ENCODE measurements at regions not wholly inside any gene's neighbourhood (a gene's known extent, or its start where the extent isn't known, plus 50 kb on each side); places are given as distances from the start of the nearest gene placed in this dataset.

DNA sequence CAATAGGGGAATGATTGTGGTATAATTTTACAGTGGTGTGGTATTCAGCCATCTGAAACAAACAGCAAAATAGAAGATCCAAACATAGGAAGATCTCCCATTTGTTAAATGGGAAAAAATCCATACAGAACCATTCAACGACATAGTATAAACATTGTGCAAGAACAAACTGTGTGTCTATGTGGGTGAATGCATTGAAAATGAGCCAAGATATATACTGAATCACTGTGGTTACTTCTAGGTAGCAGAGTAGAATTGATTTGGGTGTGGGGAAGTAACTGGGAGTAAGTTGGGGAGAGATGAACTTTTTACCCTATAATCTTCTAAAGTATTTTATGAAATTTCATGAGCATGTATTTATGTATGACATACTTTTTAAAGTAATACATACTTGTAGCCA is 123.1 kb upstream of the UMPS start:
- POLR2A ChIA-PET, result no interaction called here
- H3K9me3 ChIP-seq (ENCODE audit: low read length), result no peaks in the 10 kb centered on the region
- no peak for TF ChIP-seq EZH2phosphoT487 (IDR thresholded peaks at IDR 0.05; ENCODE audit: borderline replicate concordance, low read depth, low read length)
- H2AFZ ChIP-seq (ENCODE audit: low read length), result no peak overlapping the region
- DNase-seq (ENCODE audit: low spot score), result no peak
- H3K36me3 ChIP-seq (ENCODE audit: insufficient read depth, low read length), result no peaks in the 10 kb centered on the region
- H3K79me2 ChIP-seq (ENCODE audit: insufficient read depth, low read depth, low read length), result no peaks in the 10 kb centered on the region
- H3K4me1 ChIP-seq (ENCODE audit: insufficient read depth, low read length, poor library complexity, severe bottlenecking), result no peaks in the 10 kb centered on the region
- CTCF ChIA-PET (ENCODE audit: unreplicated experiment), result no interaction called here
- no peaks in the 10 kb centered on the region for H4K20me1 ChIP-seq (ENCODE audit: insufficient read depth, low read length)
- intact Hi-C loops (cut with micrococcal nuclease; ENCODE audit: unreplicated experiment), result no loop called here
- H3K4me3 ChIP-seq (ENCODE audit: low read depth, low read length, poor library complexity, severe bottlenecking), result no peak overlapping the region
- no peak overlapping the region for H3K4me2 ChIP-seq (ENCODE audit: low read length)
- no TSS peak for BruUV-seq (replicated peaks)
- no peak overlapping the region for H3K27ac ChIP-seq (ENCODE audit: low read depth, low read length, poor library complexity, severe bottlenecking)
- H3K9me2 ChIP-seq (ENCODE audit: insufficient read depth, low read length), result no peaks in the 10 kb centered on the region

DNA sequence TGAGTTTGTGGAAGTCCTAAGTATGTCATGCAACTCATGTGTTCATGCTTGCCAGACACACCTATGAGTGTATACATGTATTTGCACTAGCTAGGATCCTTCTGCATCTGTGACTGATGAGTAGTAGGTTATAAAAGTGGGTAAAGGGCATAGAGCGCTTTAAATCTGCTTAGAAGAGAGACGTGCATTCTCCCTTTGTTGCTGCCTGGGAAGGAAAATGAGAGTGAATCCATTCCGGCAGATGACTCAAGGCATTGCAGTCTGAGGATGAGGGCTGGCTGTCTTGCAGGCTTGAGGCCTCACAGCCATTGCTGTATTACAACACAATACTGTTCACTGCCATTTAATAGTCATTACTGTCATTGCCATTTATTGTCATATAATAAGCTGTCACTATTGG is 120.8 kb upstream of the UMPS start:
- ChIA-PET POLR2A (interaction anchor here (0.7 kb wide), 1 partner anchor 310 kb away, joined by 5 read pairs; no protein-coding TSS in a partner anchor), CTCF (ENCODE audit: unreplicated experiment) (no interaction called here)
- intact Hi-C loops (cut with micrococcal nuclease; ENCODE audit: unreplicated experiment), result no loop called here
- Histone ChIP-seq H3K36me3 (ENCODE audit: insufficient read depth, low read length) (no peaks in the 10 kb centered on the region), H3K79me2 (ENCODE audit: insufficient read depth, low read depth, low read length) (no peaks in the 10 kb centered on the region), H3K4me2 (ENCODE audit: low read length) (no peak overlapping the region), H4K20me1 (ENCODE audit: insufficient read depth, low read length) (no peaks in the 10 kb centered on the region), H3K9me2 (ENCODE audit: insufficient read depth, low read length) (no peaks in the 10 kb centered on the region), H3K27ac (ENCODE audit: low read depth, low read length, poor library complexity, severe bottlenecking) (no peak overlapping the region), H3K4me1 (ENCODE audit: insufficient read depth, low read length, poor library complexity, severe bottlenecking) (no peaks in the 10 kb centered on the region), H2AFZ (ENCODE audit: low read length) (no peak overlapping the region), H3K4me3 (ENCODE audit: low read depth, low read length, poor library complexity, severe bottlenecking) (no peak overlapping the region), H3K9me3 (ENCODE audit: low read length) (no peaks in the 10 kb centered on the region)
- no peak for DNase-seq (ENCODE audit: low spot score)
- TF ChIP-seq, protein P1, sequence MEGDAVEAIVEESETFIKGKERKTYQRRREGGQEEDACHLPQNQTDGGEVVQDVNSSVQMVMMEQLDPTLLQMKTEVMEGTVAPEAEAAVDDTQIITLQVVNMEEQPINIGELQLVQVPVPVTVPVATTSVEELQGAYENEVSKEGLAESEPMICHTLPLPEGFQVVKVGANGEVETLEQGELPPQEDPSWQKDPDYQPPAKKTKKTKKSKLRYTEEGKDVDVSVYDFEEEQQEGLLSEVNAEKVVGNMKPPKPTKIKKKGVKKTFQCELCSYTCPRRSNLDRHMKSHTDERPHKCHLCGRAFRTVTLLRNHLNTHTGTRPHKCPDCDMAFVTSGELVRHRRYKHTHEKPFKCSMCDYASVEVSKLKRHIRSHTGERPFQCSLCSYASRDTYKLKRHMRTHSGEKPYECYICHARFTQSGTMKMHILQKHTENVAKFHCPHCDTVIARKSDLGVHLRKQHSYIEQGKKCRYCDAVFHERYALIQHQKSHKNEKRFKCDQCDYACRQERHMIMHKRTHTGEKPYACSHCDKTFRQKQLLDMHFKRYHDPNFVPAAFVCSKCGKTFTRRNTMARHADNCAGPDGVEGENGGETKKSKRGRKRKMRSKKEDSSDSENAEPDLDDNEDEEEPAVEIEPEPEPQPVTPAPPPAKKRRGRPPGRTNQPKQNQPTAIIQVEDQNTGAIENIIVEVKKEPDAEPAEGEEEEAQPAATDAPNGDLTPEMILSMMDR (conservative IDR thresholded peaks at IDR 0.05; ENCODE audit: low read length), result no peak
- BruUV-seq (replicated peaks), result no TSS peak

DNA sequence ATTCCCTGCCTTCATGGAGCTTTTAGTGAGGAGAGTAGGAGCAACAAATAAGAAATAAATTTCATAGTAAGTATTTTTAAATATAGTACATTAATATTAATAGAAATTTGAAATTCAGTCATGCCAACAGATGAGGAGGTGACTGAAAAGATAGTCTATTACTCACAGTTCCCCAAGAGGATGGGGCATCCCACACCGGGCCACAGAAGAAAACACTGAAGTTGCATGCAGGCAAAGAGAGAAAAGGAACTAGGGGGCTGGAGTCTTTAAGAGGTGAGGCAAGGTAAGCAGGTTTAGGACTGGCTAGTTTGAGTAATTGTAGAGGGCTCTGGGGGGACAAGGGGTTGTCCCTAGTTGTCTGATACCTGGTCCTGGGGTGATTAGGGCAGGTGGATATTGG is 120.1 kb upstream of the UMPS start:
- H4K20me1 ChIP-seq (ENCODE audit: insufficient read depth, low read length), result no peaks in the 10 kb centered on the region
- POLR2A ChIA-PET, result no interaction called here

More for the DNA sequence above, 120.1 kb upstream of the UMPS start:
- DNase-seq (ENCODE audit: low spot score), result no peak
- TF ChIP-seq, protein P1 (conservative IDR thresholded peaks at IDR 0.05; ENCODE audit: low read length), result no peak
- TF ChIP-seq EZH2phosphoT487 (IDR thresholded peaks at IDR 0.05; ENCODE audit: borderline replicate concordance, low read depth, low read length), result no peak
- Histone ChIP-seq H3K36me3 (ENCODE audit: insufficient read depth, low read length) (no peaks in the 10 kb centered on the region), H3K9me3 (ENCODE audit: low read length) (no peaks in the 10 kb centered on the region), H2AFZ (ENCODE audit: low read length) (no peak overlapping the region), H3K27ac (ENCODE audit: low read depth, low read length, poor library complexity, severe bottlenecking) (no peak overlapping the region), H3K4me1 (ENCODE audit: insufficient read depth, low read length, poor library complexity, severe bottlenecking) (no peaks in the 10 kb centered on the region), H3K9me2 (ENCODE audit: insufficient read depth, low read length) (no peaks in the 10 kb centered on the region), H3K4me2 (ENCODE audit: low read length) (no peak overlapping the region), H3K79me2 (ENCODE audit: insufficient read depth, low read depth, low read length) (no peaks in the 10 kb centered on the region), H3K4me3 (ENCODE audit: low read depth, low read length, poor library complexity, severe bottlenecking) (no peak overlapping the region)
- CTCF ChIA-PET (ENCODE audit: unreplicated experiment), result no interaction called here
- intact Hi-C loops (cut with micrococcal nuclease; ENCODE audit: unreplicated experiment), result no loop called here
- no TSS peak for BruUV-seq (replicated peaks)

Measured in OCI-LY7 (cell line).